ENCODE measurements at regions not wholly inside any gene's neighbourhood (a gene's known extent, or its start where the extent isn't known, plus 50 kb on each side); places are given as distances from the start of the nearest gene placed in this dataset.

- TF ChIP-seq, protein P1, sequence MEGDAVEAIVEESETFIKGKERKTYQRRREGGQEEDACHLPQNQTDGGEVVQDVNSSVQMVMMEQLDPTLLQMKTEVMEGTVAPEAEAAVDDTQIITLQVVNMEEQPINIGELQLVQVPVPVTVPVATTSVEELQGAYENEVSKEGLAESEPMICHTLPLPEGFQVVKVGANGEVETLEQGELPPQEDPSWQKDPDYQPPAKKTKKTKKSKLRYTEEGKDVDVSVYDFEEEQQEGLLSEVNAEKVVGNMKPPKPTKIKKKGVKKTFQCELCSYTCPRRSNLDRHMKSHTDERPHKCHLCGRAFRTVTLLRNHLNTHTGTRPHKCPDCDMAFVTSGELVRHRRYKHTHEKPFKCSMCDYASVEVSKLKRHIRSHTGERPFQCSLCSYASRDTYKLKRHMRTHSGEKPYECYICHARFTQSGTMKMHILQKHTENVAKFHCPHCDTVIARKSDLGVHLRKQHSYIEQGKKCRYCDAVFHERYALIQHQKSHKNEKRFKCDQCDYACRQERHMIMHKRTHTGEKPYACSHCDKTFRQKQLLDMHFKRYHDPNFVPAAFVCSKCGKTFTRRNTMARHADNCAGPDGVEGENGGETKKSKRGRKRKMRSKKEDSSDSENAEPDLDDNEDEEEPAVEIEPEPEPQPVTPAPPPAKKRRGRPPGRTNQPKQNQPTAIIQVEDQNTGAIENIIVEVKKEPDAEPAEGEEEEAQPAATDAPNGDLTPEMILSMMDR (conservative IDR thresholded peaks at IDR 0.05; ENCODE audit: low read depth, low read length): no peak
- no peak for TF ChIP-seq EZH2 (IDR thresholded peaks at IDR 0.05; ENCODE audit: borderline replicate concordance, low read depth, low read length, poor library complexity, severe bottlenecking)
These were observed 88.5 kb upstream of the OTOS start for GRCh38 chr2:240229005-240229404.

Data from A673 (cell line).